ENCODE measurements at regions not wholly inside any gene's neighbourhood (a gene's known extent, or its start where the extent isn't known, plus 50 kb on each side); places are given as distances from the start of the nearest gene placed in this dataset.
A peak's percentile ranks its signal among the peaks of the same experiment; 100 is the strongest.

GRCh38 chr6:81465859-81466258, 286.6 kb downstream of the TENT5A start:
- no peak for TF ChIP-seq POLR2A (IDR thresholded peaks at IDR 0.05)
- peak in 1 of 3 donors; percentile 21 for TF ChIP-seq CTCF (IDR thresholded peaks at IDR 0.05)
